KMS-11 (cell line): ENCODE measurements at regions not wholly inside any gene's neighbourhood (a gene's known extent, or its start where the extent isn't known, plus 50 kb on each side); places are given as distances from the start of the nearest gene placed in this dataset.
A peak's percentile ranks its signal among the peaks of the same experiment; 100 is the strongest.

Experiments used
- H2AFZ ChIP-seq: fragments of 200-600 bp; sonication (generic); 2 replicates; pipeline ENCODE4 v1.6.1; 2016; ENCODE audit warnings: antibody characterized with exemption, mixed run types, low read depth
- H3K27ac ChIP-seq: fragments of 200-600 bp; sonication (generic); 2 replicates; pipeline ENCODE4 v1.6.1; 2016; ENCODE audit warnings: mild to moderate bottlenecking, mixed run types
- H3K27me3 ChIP-seq: fragments of 200-600 bp; sonication (generic); 2 replicates; pipeline ENCODE4 v1.6.1; 2017; ENCODE audit warnings: mild to moderate bottlenecking, low read depth, mixed run types, moderate library complexity; ENCODE audit not compliant: insufficient read depth
- H3K36me3 ChIP-seq: fragments of 200-600 bp; sonication (generic); 2 replicates; pipeline ENCODE4 v1.6.1; 2017; ENCODE audit warnings: mild to moderate bottlenecking, mixed run types; ENCODE audit not compliant: insufficient read depth
- H3K4me1 ChIP-seq: fragments of 200-600 bp; sonication (generic); 2 replicates; pipeline ENCODE4 v1.6.1; 2016; ENCODE audit warnings: mild to moderate bottlenecking, low read depth, mixed run types; ENCODE audit not compliant: poor library complexity, severe bottlenecking
- H3K4me2 ChIP-seq: fragments of 200-600 bp; sonication (generic); 2 replicates; pipeline ENCODE4 v1.7.0; 2016; ENCODE audit warnings: mild to moderate bottlenecking, mixed run types
- H3K4me3 ChIP-seq: fragments of 200-600 bp; sonication (generic); IDR thresholded peaks from 2 replicates; pipeline ENCODE4 v1.6.1; 2017; ENCODE audit warnings: low read depth, low read length, mixed read lengths; ENCODE audit not compliant: insufficient read depth
- H3K79me2 ChIP-seq: fragments of 200-600 bp; sonication (generic); 2 replicates; pipeline ENCODE4 v1.6.1; 2016; ENCODE audit warnings: low read depth, mixed run types; ENCODE audit not compliant: insufficient read depth
- H3K9ac ChIP-seq: fragments of 200-600 bp; sonication (generic); 2 replicates; pipeline ENCODE4 v1.6.1; 2016; ENCODE audit warnings: mild to moderate bottlenecking, mixed run types
- H4K20me1 ChIP-seq: fragments of 200-600 bp; sonication (generic); 2 replicates; pipeline ENCODE4 v1.6.1; 2016; ENCODE audit warnings: mild to moderate bottlenecking, mixed run types; ENCODE audit not compliant: insufficient read depth
- CTCF ChIP-seq: fragments of 200-600 bp; sonication (generic); conservative IDR thresholded peaks from 2 replicates; pipeline ENCODE4 v1.6.1; 2017; ENCODE audit warnings: low read depth, mild to moderate bottlenecking, antibody characterized with exemption, low read length, moderate library complexity, mixed read lengths

- no peak overlapping the region for H2AFZ ChIP-seq
- no peaks in the 10 kb centered on the region for H3K27me3 ChIP-seq
- no peaks in the 10 kb centered on the region for H4K20me1 ChIP-seq
- H3K4me1 ChIP-seq, result peaks cover 21% of the 10 kb centered on the region
- no peaks in the 10 kb centered on the region for H3K36me3 ChIP-seq
- no peak overlapping the region for H3K27ac ChIP-seq
- H3K79me2 ChIP-seq, result no peaks in the 10 kb centered on the region
- no peak for TF ChIP-seq CTCF
- peak overlapping the region; percentile 11; the same call in 1 of the 2 replicates for H3K4me2 ChIP-seq
- H3K4me3 ChIP-seq, result no peak overlapping the region
- no peak overlapping the region for H3K9ac ChIP-seq
Measured at GRCh38 chr1:194959795-194960194, 1648.4 kb downstream of the KCNT2 start.

GRCh38 chr1:194952171-194952570 is 1656.1 kb downstream of the KCNT2 start:
- Histone ChIP-seq H3K4me2 (no peak overlapping the region), H3K27me3 (no peaks in the 10 kb centered on the region), H3K27ac (no peak overlapping the region), H3K79me2 (no peaks in the 10 kb centered on the region), H3K4me3 (no peak overlapping the region), H3K9ac (no peak overlapping the region), H4K20me1 (no peaks in the 10 kb centered on the region), H3K36me3 (no peaks in the 10 kb centered on the region), H3K4me1 (no peaks in the 10 kb centered on the region), H2AFZ (no peak overlapping the region)
- TF ChIP-seq CTCF, result no peak

GRCh38 chr1:194950584-194950983 is 1657.7 kb downstream of the KCNT2 start:
- Histone ChIP-seq H3K27me3 (no peaks in the 10 kb centered on the region), H3K79me2 (no peaks in the 10 kb centered on the region), H3K9ac (no peak overlapping the region), H4K20me1 (no peaks in the 10 kb centered on the region), H3K4me1 (no peaks in the 10 kb centered on the region), H2AFZ (no peak overlapping the region), H3K4me2 (no peak overlapping the region), H3K36me3 (no peaks in the 10 kb centered on the region), H3K4me3 (no peak overlapping the region), H3K27ac (no peak overlapping the region)
- TF ChIP-seq CTCF, result no peak

GRCh38 chr1:194940336-194941030 is 1667.8 kb downstream of the KCNT2 start:
- no peak overlapping the region for H2AFZ ChIP-seq

More at GRCh38 chr1:194940336-194941030, 1667.8 kb downstream of the KCNT2 start:
- no peaks in the 10 kb centered on the region for H3K36me3 ChIP-seq
- H3K4me1 ChIP-seq, result no peaks in the 10 kb centered on the region
- H3K9ac ChIP-seq, result no peak overlapping the region
- H3K27me3 ChIP-seq, result no peaks in the 10 kb centered on the region
- no peak overlapping the region for H3K4me3 ChIP-seq
- no peaks in the 10 kb centered on the region for H4K20me1 ChIP-seq
- no peak overlapping the region for H3K27ac ChIP-seq
- no peak for TF ChIP-seq CTCF
- no peaks in the 10 kb centered on the region for H3K79me2 ChIP-seq
- no peak overlapping the region for H3K4me2 ChIP-seq
